Forelimb muscle (tissue), 1 donor: ENCODE measurements at regions not wholly inside any gene's neighbourhood (a gene's known extent, or its start where the extent isn't known, plus 50 kb on each side); places are given as distances from the start of the nearest gene placed in this dataset.

Experiments used
- DNase-seq: peaks from one replicate; pipeline ENCODE4 v3.0.0-alpha.2; 2013; ENCODE audit warnings: low read depth

- DNase-seq: no peak
These were observed 56.6 kb upstream of the CDC42BPA start for GRCh38 chr1:227374846-227375245.

GRCh38 chr1:227372726-227373130, 54.4 kb upstream of the CDC42BPA start:
- DNase-seq: no peak

- no peak for DNase-seq
These were observed 52.4 kb upstream of the CDC42BPA start for GRCh38 chr1:227370533-227371254.

GRCh38 chr1:227369102-227369760, 50.9 kb upstream of the CDC42BPA start:
- DNase-seq: no peak
